Smooth muscle cell (in vitro differentiated cells): ENCODE measurements at regions not wholly inside any gene's neighbourhood (a gene's known extent, or its start where the extent isn't known, plus 50 kb on each side); places are given as distances from the start of the nearest gene placed in this dataset.

Experiments
- DNase-seq: peaks from one replicate; lab custom pipeline; 2025; ENCODE audit not compliant: unreplicated experiment; lab: John Stamatoyannopoulos, UW
- H2AFZ ChIP-seq: fragments of 200-600 bp; sonication (generic); 2 replicates; pipeline ENCODE4 v1.6.0; 2016; ENCODE audit warnings: antibody characterized with exemption, low read depth, mild to moderate bottlenecking
- H3F3A ChIP-seq: fragments of 200-600 bp; sonication (generic); 2 replicates; pipeline ENCODE4 v1.6.0; 2017; ENCODE audit warnings: antibody characterized with exemption, low read depth
- H3K27ac ChIP-seq: fragments of 200-600 bp; sonication (generic); 2 replicates; pipeline ENCODE4 v1.5.1; 2016; ENCODE audit warnings: low read depth, mild to moderate bottlenecking
- H3K27me3 ChIP-seq: fragments of 200-600 bp; sonication (generic); 2 replicates; pipeline ENCODE4 v1.6.1; 2016; ENCODE audit warnings: low read depth, mild to moderate bottlenecking
- H3K36me3 ChIP-seq: fragments of 200-600 bp; sonication (generic); 2 replicates; pipeline ENCODE4 v1.5.1; 2016; ENCODE audit warnings: low read depth
- H3K4me1 ChIP-seq: fragments of 200-600 bp; sonication (generic); 2 replicates; pipeline ENCODE4 v1.5.1; 2016; ENCODE audit warnings: low read depth
- H3K4me2 ChIP-seq: fragments of 200-600 bp; sonication (generic); 2 replicates; pipeline ENCODE4 v1.6.0; 2016; ENCODE audit warnings: mild to moderate bottlenecking
- H3K4me3 ChIP-seq: fragments of 200-600 bp; sonication (generic); 2 replicates; pipeline ENCODE4 v1.5.1; 2016; ENCODE audit warnings: mild to moderate bottlenecking
- H3K79me2 ChIP-seq: fragments of 200-600 bp; sonication (generic); 2 replicates; pipeline ENCODE4 v1.6.0; 2016; ENCODE audit warnings: low read depth, mild to moderate bottlenecking
- H3K9ac ChIP-seq: fragments of 200-600 bp; sonication (generic); 2 replicates; pipeline ENCODE4 v1.6.0; 2016; ENCODE audit warnings: low read depth
- H3K9me3 ChIP-seq: fragments of 200-600 bp; sonication (generic); replicated peaks from 2 replicates; pipeline ENCODE4 v1.5.1; 2016; ENCODE audit warnings: low read depth
- H4K20me1 ChIP-seq: fragments of 200-600 bp; sonication (generic); 2 replicates; pipeline ENCODE4 v1.6.0; 2016; ENCODE audit warnings: low read depth
- WGBS: methylation state at CpG from one replicate; pipeline ENCODE4 v1.1.7; 2016; ENCODE audit warnings: low lambda C conversion rate; 5-methylcytosine and 5-hydroxymethylcytosine counted together
- TF ChIP-seq, protein P1 (sequence below): fragments of 200-600 bp; sonication (generic); IDR thresholded peaks from 2 replicates; pipeline ENCODE4 v1.5.1; 2017; ENCODE audit warnings: borderline replicate concordance, mild to moderate bottlenecking, antibody characterized with exemption; ENCODE audit not compliant: insufficient read depth, poor library complexity, severe bottlenecking

DNA sequence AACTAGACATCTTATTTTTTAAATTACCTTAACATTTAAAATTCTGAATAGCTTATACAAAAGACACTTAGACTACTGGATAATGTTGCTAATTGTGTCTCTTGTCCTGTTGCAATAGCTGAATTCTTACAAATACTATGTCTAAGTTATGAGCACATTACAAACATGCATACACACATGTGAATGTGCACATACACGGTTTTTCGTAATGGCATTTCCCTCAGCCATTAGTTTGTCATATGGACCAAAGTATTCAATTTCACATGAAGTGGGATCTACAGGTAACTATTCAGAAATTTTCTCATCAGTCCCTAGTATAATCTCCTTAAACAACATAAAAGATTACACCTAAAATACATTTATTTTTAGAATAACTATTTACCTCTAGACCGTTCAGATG is 178.6 kb upstream of the BET1 start:
- TF ChIP-seq, protein P1, sequence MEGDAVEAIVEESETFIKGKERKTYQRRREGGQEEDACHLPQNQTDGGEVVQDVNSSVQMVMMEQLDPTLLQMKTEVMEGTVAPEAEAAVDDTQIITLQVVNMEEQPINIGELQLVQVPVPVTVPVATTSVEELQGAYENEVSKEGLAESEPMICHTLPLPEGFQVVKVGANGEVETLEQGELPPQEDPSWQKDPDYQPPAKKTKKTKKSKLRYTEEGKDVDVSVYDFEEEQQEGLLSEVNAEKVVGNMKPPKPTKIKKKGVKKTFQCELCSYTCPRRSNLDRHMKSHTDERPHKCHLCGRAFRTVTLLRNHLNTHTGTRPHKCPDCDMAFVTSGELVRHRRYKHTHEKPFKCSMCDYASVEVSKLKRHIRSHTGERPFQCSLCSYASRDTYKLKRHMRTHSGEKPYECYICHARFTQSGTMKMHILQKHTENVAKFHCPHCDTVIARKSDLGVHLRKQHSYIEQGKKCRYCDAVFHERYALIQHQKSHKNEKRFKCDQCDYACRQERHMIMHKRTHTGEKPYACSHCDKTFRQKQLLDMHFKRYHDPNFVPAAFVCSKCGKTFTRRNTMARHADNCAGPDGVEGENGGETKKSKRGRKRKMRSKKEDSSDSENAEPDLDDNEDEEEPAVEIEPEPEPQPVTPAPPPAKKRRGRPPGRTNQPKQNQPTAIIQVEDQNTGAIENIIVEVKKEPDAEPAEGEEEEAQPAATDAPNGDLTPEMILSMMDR: no peak
- DNase-seq: no peak
- peak overlapping the region; percentile 70 for H3K4me2 ChIP-seq
- no peaks in the 10 kb centered on the region for H3K9me3 ChIP-seq
- peak overlapping the region; percentile 98 for H3K27ac ChIP-seq
- H3K4me1 ChIP-seq: peaks cover 15% of the 10 kb centered on the region
- no peaks in the 10 kb centered on the region for H4K20me1 ChIP-seq
- peaks cover 12% of the 10 kb centered on the region for H3F3A ChIP-seq
- no peaks in the 10 kb centered on the region for H3K79me2 ChIP-seq
- no peaks in the 10 kb centered on the region for H3K27me3 ChIP-seq
- H3K36me3 ChIP-seq: no peaks in the 10 kb centered on the region
- WGBS: 92% methylated on average over 3 of the region's 3 CpGs
- peak overlapping the region; percentile 76 for H3K9ac ChIP-seq
- no peak overlapping the region for H2AFZ ChIP-seq
- H3K4me3 ChIP-seq: no peak overlapping the region

DNA sequence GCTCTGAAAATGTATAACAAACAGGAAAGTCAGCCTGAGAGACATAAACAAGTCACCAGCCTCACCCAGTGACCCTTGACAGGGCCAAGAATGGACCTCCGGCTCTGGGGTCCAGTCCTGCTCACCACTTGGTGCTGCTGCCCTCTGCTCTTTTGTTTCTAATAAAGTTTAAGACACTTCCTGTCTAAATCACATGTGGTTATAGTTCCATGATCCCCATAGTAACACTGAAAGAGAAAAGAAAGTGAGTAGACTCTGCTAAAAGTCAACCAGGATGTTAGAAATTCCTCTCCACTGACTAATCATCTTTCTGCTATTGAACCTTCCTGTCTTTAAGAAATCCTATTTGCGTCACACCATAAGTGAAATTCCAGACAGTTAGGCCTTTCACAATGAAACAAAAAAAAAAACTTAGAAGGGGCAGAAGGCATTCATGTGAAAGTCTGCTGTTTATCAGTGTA is 179.2 kb upstream of the BET1 start:
- Histone ChIP-seq H2AFZ (no peak overlapping the region), H3K9me3 (no peaks in the 10 kb centered on the region), H3K4me1 (peaks cover 15% of the 10 kb centered on the region), H3K27me3 (no peaks in the 10 kb centered on the region), H3K36me3 (no peaks in the 10 kb centered on the region), H4K20me1 (no peaks in the 10 kb centered on the region), H3K9ac (peak overlapping the region; percentile 76), H3F3A (peaks cover 12% of the 10 kb centered on the region), H3K27ac (peak overlapping the region; percentile 98), H3K79me2 (no peaks in the 10 kb centered on the region), H3K4me2 (peak overlapping the region; percentile 70), H3K4me3 (no peak overlapping the region)
- TF ChIP-seq, protein P1: no peak
- 0% methylated on average over 2 of the region's 2 CpGs for WGBS
- DNase-seq: no peak

DNA sequence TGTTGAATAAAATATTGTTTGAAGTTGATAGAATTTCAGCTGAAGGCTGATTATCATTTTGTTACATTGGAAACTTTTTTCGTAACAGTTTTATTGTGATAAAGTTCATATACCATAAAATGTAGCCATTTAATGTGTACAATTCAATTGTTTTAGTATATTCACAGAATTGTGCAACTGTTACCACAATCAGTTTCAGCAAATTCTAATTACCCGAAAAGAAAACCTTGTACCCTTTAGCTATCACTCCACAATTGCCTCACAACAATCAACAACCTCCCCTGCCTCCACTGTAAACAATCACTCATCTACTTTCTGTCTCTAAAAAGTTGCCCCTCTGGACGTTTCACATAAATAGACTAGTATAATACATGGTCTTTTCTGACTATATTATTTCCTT is 179.7 kb upstream of the BET1 start:
- H3K9ac ChIP-seq: peak overlapping the region; percentile 67
- TF ChIP-seq, protein P1: no peak
- no peaks in the 10 kb centered on the region for H3K27me3 ChIP-seq
- H3K4me1 ChIP-seq: peaks cover 15% of the 10 kb centered on the region
- no peaks in the 10 kb centered on the region for H3K9me3 ChIP-seq
- peak overlapping the region; percentile 98 for H3K27ac ChIP-seq
- H4K20me1 ChIP-seq: no peaks in the 10 kb centered on the region
- H3K4me3 ChIP-seq: no peak overlapping the region
- no peak overlapping the region for H2AFZ ChIP-seq
- WGBS: 66% methylated on average over 3 of the region's 3 CpGs
- H3K4me2 ChIP-seq: peak overlapping the region; percentile 41
- H3F3A ChIP-seq: peaks cover 12% of the 10 kb centered on the region
- H3K36me3 ChIP-seq: no peaks in the 10 kb centered on the region
- no peak for DNase-seq
- no peaks in the 10 kb centered on the region for H3K79me2 ChIP-seq

DNA sequence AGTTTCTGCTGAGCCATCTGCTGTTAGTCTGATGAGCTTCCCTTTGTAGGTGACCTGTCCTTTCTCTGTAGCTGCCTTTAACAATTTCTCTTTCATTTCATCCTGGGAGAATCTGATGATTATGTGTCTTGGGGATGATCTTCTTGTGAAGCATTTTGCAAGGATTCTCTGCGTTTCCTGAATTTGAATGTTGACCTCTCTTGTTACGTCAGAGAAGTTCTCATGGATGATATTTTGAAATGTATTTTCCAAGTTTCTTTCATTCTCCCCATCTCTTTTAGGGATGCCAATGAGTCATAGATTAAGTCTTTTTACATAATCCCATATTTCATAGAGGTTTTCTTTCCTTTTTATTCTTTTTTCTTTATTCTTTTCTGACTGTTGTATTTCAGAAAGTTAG is 184.2 kb upstream of the BET1 start:
- no peaks in the 10 kb centered on the region for H3K79me2 ChIP-seq
- WGBS: 98% methylated on average over 2 of the region's 2 CpGs
- no peak overlapping the region for H3K4me2 ChIP-seq
- H3K27me3 ChIP-seq: no peaks in the 10 kb centered on the region
- no peaks in the 10 kb centered on the region for H3F3A ChIP-seq
- H3K4me3 ChIP-seq: no peak overlapping the region
- peaks cover 7% of the 10 kb centered on the region for H3K4me1 ChIP-seq
- H3K36me3 ChIP-seq: no peaks in the 10 kb centered on the region
- no peaks in the 10 kb centered on the region for H3K9me3 ChIP-seq
- no peak overlapping the region for H2AFZ ChIP-seq
- DNase-seq: no peak
- H3K9ac ChIP-seq: no peak overlapping the region
- H3K27ac ChIP-seq: no peak overlapping the region
- no peaks in the 10 kb centered on the region for H4K20me1 ChIP-seq
- TF ChIP-seq, protein P1: no peak
